ENCODE measurements at regions not wholly inside any gene's neighbourhood (a gene's known extent, or its start where the extent isn't known, plus 50 kb on each side); places are given as distances from the start of the nearest gene placed in this dataset.

- TF ChIP-seq REXO4 (CRISPR knock-in tag; IDR thresholded peaks at IDR 0.05; ENCODE audit: borderline replicate concordance) (no peak), PRDM15 (CRISPR knock-in tag; IDR thresholded peaks at IDR 0.05) (no peak), MYC (CRISPR knock-in tag; IDR thresholded peaks at IDR 0.05; ENCODE audit: borderline replicate concordance) (no peak), FOXM1 (CRISPR knock-in tag; IDR thresholded peaks at IDR 0.05) (no peak), KMT2B (CRISPR knock-in tag; IDR thresholded peaks at IDR 0.05) (no peak), ZNF704 (CRISPR knock-in tag; IDR thresholded peaks at IDR 0.05; ENCODE audit: borderline replicate concordance) (no peak), YY1 (IDR thresholded peaks at IDR 0.05; ENCODE audit: insufficient read depth, insufficient replicate concordance, low read depth, low read length) (no peak)
- TF ChIP-seq, protein P1, sequence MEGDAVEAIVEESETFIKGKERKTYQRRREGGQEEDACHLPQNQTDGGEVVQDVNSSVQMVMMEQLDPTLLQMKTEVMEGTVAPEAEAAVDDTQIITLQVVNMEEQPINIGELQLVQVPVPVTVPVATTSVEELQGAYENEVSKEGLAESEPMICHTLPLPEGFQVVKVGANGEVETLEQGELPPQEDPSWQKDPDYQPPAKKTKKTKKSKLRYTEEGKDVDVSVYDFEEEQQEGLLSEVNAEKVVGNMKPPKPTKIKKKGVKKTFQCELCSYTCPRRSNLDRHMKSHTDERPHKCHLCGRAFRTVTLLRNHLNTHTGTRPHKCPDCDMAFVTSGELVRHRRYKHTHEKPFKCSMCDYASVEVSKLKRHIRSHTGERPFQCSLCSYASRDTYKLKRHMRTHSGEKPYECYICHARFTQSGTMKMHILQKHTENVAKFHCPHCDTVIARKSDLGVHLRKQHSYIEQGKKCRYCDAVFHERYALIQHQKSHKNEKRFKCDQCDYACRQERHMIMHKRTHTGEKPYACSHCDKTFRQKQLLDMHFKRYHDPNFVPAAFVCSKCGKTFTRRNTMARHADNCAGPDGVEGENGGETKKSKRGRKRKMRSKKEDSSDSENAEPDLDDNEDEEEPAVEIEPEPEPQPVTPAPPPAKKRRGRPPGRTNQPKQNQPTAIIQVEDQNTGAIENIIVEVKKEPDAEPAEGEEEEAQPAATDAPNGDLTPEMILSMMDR (CRISPR knock-in tag; IDR thresholded peaks at IDR 0.05), result no peak
Measured at GRCh38 chr11:110011595-110011994, 81.6 kb upstream of the ZC3H12C start.

Measured in HepG2 (cell line).